HG02970 (cell line): ENCODE measurements at regions not wholly inside any gene's neighbourhood (a gene's known extent, or its start where the extent isn't known, plus 50 kb on each side); places are given as distances from the start of the nearest gene placed in this dataset.
A peak's percentile ranks its signal among the peaks of the same experiment; 100 is the strongest.

Experiments
- ATAC-seq: cut with Tn5 transposase; IDR thresholded peaks from one replicate; pipeline ENCODE4 v1.9.1; 2021; ENCODE audit warnings: mild to moderate bottlenecking, moderate library complexity, moderate number of reproducible peaks; ENCODE audit not compliant: unreplicated experiment, low FRiP score

DNA sequence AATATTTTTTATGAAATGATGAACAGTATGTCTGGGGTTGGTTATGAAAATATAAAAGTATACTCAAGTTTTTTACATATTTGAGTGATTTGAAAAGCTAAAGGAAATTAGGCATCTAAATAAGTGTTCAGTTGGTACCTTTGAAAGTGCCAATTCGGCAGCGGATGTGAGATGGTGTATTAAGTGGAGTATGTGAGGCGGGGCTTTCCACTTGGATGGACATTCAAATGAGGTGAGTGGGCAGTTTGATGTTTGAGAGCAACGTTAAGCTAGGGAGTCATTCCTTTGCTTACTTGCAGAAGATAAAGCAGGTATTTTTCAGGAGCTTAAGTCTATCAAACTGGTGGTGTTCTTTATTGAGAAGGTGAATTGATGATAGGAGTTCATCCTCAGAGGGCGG is 189.0 kb upstream of the GOLIM4 start:
- ATAC-seq: no peak

GRCh38 chr3:168275662-168276061 is 179.9 kb upstream of the GOLIM4 start:
- ATAC-seq: no peak

GRCh38 chr3:168273917-168274316 is 178.2 kb upstream of the GOLIM4 start:
- ATAC-seq: peak; percentile 71

- no peak for ATAC-seq
Observed at GRCh38 chr3:168273036-168273435, 177.3 kb upstream of the GOLIM4 start.

- no peak for ATAC-seq
Observed at GRCh38 chr3:168272343-168272985, 176.7 kb upstream of the GOLIM4 start.

DNA sequence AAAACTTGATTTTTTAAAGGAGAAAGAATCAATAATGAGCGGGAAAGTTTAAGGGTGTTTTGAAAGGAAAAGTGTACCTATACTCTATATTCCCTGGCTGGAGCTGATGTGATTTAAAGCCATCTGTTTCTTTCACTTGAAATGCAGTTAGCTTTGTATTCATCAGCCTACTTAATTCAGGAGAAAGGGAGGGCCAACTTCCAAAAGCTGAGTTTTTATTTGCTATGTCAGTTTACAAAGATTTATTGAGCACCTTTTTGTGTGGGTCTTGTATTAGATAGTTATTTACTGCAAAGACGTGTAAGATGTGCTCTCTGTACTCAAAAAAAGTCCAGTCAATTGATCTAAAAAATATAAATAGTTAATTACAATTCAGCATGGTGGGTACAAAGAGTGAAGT is 176.2 kb upstream of the GOLIM4 start:
- no peak for ATAC-seq

DNA sequence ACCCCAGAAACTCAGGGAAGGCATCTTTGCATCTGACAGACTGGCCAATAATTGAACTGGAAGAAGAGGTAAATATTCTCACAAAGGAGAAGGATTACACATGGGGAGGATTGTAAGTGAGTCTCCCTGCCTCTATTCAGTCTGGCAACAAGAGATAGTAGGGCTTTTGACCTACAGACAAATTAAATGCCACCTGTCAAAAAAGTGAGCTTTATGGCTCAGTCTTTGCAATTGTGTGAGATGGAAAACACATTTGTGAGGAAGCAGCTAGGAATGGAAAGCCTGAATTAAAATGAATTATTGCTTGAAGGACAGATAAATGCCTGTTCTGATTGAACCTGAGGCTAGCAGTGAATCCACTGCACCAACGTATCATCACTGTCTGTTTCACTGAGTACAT is 173.3 kb upstream of the GOLIM4 start:
- no peak for ATAC-seq

DNA sequence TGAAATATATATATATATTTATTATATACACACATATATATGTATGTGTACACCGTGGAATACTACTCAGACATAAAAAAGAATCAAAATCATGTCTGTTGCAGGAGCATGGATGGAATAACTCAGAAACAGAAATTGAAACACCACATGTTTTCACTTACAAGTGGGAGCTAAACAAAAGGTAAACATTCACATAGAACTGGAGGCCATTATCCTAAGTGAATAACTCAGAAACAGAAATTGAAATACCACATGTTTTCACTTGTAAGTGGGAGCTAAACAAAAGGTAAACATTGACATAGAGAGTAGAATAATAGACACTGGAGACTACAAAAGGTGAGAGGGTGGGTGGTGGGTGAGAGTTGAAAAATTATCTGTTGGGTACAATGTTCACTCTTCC is 171.5 kb upstream of the GOLIM4 start:
- ATAC-seq: no peak

DNA sequence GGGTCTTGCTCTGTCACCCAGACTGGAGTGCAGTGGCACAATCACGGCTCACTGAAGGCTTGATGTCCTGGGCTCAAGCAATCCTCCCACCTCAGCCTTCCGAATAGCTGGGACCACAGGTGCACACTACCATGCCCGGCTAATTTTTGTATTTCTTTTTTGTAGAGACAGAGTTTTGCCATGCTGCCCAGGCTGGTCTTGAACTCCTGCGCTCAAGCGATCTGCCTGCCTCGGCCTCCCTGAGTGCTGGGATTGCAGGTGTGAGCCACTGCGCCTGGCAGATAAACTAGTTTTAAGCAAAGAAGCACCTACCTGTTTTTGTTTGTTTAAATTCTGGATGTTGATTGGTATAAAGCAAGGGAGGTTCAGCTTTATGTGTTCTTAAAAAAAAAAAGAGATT is 170.6 kb upstream of the GOLIM4 start:
- no peak for ATAC-seq

- no peak for ATAC-seq
Observed at GRCh38 chr3:168262887-168263286, 167.2 kb upstream of the GOLIM4 start.

DNA sequence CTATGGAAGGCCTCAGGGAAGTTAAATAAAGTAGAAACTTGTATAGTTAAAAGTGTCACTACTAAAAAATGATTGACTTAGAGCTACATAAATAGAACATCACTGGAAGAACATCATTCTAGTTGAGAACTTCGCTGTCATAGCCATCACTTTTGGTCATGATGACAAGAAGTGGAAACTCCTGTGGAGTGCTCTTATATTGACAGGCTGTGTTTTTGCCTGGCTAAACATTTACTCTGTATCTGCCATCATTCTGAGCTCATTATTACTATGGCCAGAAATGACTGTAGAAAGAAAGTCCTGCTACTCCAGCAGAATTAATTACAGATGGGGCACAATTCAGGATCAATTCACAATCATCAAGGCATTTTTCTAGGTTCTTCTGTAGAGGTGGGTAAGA is 165.1 kb upstream of the GOLIM4 start:
- peak; percentile 73 for ATAC-seq

DNA sequence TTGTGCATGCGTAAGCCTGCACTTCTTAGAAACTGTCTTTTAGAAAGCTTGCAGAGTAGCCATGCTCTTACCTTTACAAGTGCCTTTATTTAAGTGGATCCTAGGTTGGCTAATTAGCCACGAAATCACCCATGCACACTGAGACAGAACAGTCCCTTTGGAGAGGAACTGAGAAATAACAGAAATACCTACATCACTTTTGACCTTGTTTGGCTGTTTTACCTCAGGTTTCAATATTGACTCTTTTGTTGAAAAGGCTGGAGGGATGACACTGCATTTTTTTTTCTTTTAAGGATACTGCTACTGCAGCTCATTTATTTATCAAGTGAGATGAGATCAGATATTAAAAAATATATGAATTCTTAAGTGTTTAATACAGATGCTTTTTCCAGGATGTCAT is 155.6 kb upstream of the GOLIM4 start:
- peak; percentile 47 for ATAC-seq

DNA sequence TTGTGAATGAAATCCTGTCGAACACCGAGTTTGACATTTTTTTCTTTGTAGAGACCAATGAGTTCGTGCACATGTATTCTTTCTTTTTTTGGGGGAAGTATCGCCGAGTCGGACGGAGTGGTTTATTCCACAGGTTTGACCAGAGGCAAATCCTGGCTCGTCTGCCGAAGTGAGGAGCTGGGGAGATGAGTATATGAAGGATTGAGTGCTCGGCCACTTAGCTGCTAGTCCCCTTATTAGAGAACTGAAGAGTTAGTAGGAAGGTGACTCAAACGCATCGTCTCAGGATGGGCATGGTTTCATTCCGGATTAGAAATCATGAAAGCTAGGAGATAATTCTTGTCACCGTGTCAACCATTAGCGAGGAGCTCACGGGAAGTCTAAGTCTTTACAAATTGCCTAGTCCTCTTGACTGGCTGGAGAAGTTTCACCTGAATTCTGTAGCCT is 154.7 kb upstream of the GOLIM4 start:
- peak; percentile 21 for ATAC-seq

DNA sequence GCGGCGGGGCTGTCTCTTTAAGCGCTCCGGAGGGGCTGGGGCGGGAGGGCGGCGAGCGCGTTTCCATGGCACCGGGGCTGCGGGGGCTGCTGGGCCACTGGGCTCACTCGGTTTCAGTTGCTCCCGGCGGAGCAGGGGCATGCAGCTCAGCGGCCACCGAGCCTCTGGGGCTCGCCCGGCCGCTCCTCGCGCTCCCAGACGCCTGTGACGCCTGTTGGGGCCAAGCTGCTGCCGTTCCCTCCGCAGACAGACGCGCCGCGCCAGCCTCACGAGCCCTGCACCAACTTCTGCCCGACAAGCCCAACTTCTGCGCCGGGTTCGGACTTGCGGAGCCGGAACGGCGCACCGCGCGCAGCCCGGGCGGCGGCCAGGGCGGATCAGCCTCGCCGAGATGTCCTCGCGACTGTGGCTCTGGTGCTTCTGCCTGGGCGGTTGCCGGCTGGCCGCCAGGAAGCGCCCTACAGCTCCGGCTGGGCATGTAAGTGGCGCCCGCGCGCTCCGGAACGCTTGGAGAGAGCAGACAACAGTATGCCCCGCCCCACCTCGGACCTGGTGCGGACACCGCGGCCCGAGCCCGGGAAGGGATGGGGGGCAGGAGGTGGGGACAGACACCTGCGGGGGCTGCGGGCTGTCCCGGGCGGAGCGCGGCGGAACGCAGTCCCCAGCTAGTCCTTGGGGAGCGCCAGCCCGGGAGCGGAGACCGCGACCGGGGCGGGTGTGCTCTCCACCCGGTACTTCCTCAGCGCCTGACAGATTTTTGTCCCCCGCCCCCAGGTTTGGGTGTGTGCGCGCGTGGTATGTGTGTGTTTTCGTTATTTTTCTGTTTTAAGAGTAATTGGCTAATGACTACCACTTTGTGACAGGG is 154.1 kb upstream of the GOLIM4 start:
- ATAC-seq: peak; percentile 73

DNA sequence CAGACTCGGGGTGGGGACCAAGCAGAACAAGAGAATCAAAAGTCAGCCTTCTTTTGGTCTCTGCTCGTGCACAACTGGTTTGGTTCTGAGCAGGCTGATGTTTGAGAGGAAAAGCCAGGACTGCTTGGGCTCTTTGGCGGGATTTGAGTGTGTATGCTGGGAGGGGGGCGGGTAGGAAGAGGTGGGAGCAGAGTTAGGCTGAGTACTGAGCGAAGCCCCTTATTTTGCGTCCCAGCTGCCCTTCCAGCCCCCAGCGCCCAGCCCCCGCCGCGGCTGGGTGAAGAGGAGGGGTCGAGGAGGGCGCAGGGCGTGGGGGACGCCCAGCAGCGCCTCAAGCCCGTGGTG is 153.5 kb upstream of the GOLIM4 start:
- ATAC-seq: peak; percentile 2

DNA sequence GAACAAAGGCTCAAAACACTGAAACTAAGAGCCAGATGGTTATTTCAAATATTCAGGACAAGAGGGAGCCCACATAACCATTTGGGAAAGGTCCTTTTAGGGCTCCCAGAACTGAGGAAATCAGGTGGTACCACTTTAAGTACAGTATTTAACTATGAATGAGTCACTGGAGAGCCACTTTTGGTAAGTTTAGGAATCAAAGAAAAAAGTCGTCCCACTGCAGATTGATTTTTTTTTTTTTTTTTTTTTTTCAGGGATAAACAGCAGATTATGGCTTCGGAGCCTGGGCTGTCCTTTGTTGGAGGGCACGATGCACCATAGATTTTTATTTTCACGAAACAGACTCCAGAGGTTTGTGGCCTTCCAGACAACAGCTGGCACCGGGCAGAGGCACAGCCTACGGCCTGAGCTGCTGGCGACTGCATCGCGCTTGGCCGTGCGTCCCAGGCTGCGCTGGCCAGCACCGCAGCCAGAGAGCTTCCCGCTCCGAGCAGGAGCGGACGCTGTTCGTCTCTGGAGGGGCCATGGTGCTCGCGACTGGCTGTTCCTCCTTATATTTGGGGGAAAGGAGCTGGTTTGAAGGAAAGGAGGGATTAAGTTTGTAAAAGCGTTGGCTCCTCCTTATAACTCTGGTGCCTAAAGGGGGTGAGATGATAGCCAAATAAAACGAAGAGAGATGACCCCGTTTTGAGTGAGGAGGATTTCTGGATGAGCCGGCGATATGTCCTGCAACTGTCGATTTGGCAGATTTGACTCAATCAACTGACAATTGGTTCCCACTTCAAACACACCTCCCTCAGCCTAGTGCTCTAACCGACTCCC is 152.9 kb upstream of the GOLIM4 start:
- no peak for ATAC-seq

DNA sequence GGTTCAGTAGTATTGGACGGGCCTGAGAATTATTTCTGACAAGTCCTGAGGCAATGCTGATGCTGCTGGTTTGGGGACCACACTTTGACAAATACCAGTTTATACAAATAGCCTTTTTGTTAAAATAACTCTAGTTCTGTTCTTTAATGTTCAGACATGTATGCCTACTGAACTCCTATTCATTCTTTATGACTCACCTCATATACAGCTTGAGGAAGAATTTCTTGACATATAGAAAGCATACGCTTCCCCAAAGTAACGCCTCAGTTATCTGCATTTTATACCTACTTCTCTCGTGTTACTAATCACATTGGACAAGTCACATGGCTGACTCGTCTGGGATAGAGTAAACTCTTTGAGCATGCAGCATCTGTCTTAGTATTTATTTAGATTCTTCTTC is 145.4 kb upstream of the GOLIM4 start:
- ATAC-seq: no peak

- no peak for ATAC-seq
Observed at GRCh38 chr3:168239287-168239686, 143.6 kb upstream of the GOLIM4 start.

DNA sequence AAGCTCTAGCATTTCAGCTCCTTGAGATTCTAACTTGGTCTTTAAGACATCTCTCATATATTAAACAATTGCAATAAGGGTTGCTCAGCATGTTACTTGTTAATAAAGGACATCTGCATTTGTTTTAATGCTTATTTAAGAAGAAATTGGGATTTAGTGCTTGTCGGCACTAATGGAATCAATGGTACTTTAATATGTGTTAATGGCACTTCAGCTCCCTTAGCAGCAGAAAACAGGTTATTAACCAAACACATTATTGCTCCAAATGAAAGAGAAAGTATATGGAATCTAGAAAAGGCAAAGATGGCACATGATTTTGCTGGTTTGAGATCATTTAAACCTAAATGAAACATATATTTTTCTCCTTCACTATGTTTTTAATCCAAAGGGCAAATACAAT is 137.3 kb upstream of the GOLIM4 start:
- ATAC-seq: no peak

DNA sequence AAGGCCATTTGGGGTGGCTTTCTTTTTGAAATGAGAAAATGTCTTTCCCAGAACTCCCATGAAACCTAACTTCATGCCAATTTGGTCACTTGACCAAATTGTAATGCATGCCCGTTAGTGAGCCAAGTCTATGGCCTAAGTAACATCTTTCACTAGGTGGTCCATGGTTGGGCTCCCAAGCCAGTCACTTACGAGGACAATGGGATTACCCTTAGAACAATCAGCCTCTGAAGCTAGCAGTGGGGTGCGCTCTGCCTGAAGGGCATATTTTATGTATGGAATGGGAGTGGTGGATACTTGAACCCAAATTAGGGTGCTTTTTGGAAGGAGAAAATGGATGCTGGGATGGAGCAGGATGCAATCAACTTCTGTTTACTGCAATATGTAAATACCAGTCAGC is 127.4 kb upstream of the GOLIM4 start:
- ATAC-seq: no peak

DNA sequence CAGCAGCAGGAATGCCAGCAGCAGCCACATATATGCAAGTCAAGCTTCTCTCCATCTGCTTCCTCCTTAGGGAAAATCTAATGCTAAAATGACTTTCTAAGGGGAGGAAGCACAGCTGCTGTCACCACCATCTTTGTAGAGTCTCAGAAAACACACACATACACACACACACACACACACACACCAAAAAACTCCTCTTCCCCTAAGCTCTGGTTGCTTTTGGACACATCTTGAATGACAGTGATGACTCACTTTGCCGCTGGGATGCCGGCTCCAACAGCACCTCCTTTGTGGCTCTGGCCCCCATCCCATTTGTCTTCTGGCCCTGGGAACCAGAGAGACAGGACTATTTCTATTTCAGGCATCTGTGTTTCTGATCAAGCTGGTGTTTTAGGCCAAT is 124.8 kb upstream of the GOLIM4 start:
- no peak for ATAC-seq
